Activated CD4-positive, alpha-beta T cell treated with anti-CD3 and anti-CD28 coated beads for 48 hours (primary cell): ENCODE measurements at regions not wholly inside any gene's neighbourhood (a gene's known extent, or its start where the extent isn't known, plus 50 kb on each side); places are given as distances from the start of the nearest gene placed in this dataset.

Experiments used
- DNase-seq: peaks from one replicate; pipeline ENCODE4 v3.0.0-alpha.2; 2020

GRCh38 chr4:166386491-166387360, 513.7 kb downstream of the TLL1 start:
- no peak for DNase-seq

GRCh38 chr4:166391501-166391900, 518.5 kb downstream of the TLL1 start:
- DNase-seq = no peak

GRCh38 chr4:166399021-166399420, 526.0 kb downstream of the TLL1 start:
- no peak for DNase-seq

- no peak for DNase-seq
Measured at GRCh38 chr4:166400270-166400894, 527.3 kb downstream of the TLL1 start.

GRCh38 chr4:166413356-166413755, 540.3 kb downstream of the TLL1 start:
- DNase-seq = no peak

GRCh38 chr4:166414431-166414830, 541.4 kb downstream of the TLL1 start:
- no peak for DNase-seq

- DNase-seq = no peak
Measured at GRCh38 chr4:166415749-166416148, 542.7 kb downstream of the TLL1 start.

GRCh38 chr4:166421556-166422156, 548.6 kb downstream of the TLL1 start:
- no peak for DNase-seq

- no peak for DNase-seq
Measured at GRCh38 chr4:166422475-166422874, 549.4 kb downstream of the TLL1 start.

- no peak for DNase-seq
Measured at GRCh38 chr4:166426300-166426863, 553.3 kb downstream of the TLL1 start.

- DNase-seq = no peak
Measured at GRCh38 chr4:166432125-166432524, 559.1 kb downstream of the TLL1 start.

GRCh38 chr4:166432842-166433241, 559.8 kb downstream of the TLL1 start:
- DNase-seq = no peak

- DNase-seq = no peak
Measured at GRCh38 chr4:166435449-166435848, 562.4 kb downstream of the TLL1 start.

GRCh38 chr4:166458756-166459155, 585.7 kb downstream of the TLL1 start:
- DNase-seq = no peak

GRCh38 chr4:166459621-166460020, 586.6 kb downstream of the TLL1 start:
- no peak for DNase-seq

- DNase-seq = no peak
Measured at GRCh38 chr4:166460769-166461550, 587.9 kb downstream of the TLL1 start.

- DNase-seq = no peak
Measured at GRCh38 chr4:166481055-166481454, 608.0 kb downstream of the TLL1 start.

GRCh38 chr4:166481739-166482138, 608.7 kb downstream of the TLL1 start:
- no peak for DNase-seq

GRCh38 chr4:166482758-166483157, 609.7 kb downstream of the TLL1 start:
- no peak for DNase-seq

- DNase-seq = no peak
Measured at GRCh38 chr4:166491635-166492034, 618.6 kb downstream of the TLL1 start.

GRCh38 chr4:166493924-166494345, 620.9 kb downstream of the TLL1 start:
- DNase-seq = no peak

- DNase-seq = no peak
Measured at GRCh38 chr4:166498546-166498945, 625.5 kb downstream of the TLL1 start.

- no peak for DNase-seq
Measured at GRCh38 chr4:166499820-166500219, 626.8 kb downstream of the TLL1 start.
